HepG2 (cell line): ENCODE measurements at regions not wholly inside any gene's neighbourhood (a gene's known extent, or its start where the extent isn't known, plus 50 kb on each side); places are given as distances from the start of the nearest gene placed in this dataset.

Source experiments
- POLR2AphosphoS5 ChIP-seq: IDR thresholded peaks from 2 replicates; pipeline ENCODE4 v1.6.1; 2012; ENCODE audit warnings: low read depth, low read length
- SOX6 ChIP-seq, 2 experiments: fragments of 450-650 bp in 1 of 2; sonication (generic) in 1 of 2; formaldehyde crosslinking in 1 of 2; IDR thresholded peaks; 2 replicates each; pipeline versions ENCODE4 v1.4.0 to v1.6.1; 2017 to 2020; ENCODE audit warnings: antibody characterized with exemption in 1 of 2, mild to moderate bottlenecking in 1 of 2, missing genetic modification reagents in 1 of 2
- ZFP41 ChIP-seq: sonication (generic); formaldehyde crosslinking; IDR thresholded peaks from 2 replicates; pipeline ENCODE4 v1.4.0; 2020; ENCODE audit warnings: mild to moderate bottlenecking, missing genetic modification reagents, borderline replicate concordance
- TF ChIP-seq, protein P1 (sequence below): sonication (generic); formaldehyde crosslinking; IDR thresholded peaks from 2 replicates; pipeline ENCODE4 v1.5.0; 2020; ENCODE audit warnings: missing genetic modification reagents
- TF ChIP-seq, protein P2 (sequence below): sonication (generic); formaldehyde crosslinking; IDR thresholded peaks from 2 replicates; pipeline ENCODE4 v1.4.0; 2020; ENCODE audit warnings: missing genetic modification reagents
- TF ChIP-seq, protein P3 (sequence below): sonication (generic); formaldehyde crosslinking; IDR thresholded peaks from 2 replicates; pipeline ENCODE4 v1.5.0; 2020; ENCODE audit warnings: mild to moderate bottlenecking, missing genetic modification reagents, moderate library complexity

DNA sequence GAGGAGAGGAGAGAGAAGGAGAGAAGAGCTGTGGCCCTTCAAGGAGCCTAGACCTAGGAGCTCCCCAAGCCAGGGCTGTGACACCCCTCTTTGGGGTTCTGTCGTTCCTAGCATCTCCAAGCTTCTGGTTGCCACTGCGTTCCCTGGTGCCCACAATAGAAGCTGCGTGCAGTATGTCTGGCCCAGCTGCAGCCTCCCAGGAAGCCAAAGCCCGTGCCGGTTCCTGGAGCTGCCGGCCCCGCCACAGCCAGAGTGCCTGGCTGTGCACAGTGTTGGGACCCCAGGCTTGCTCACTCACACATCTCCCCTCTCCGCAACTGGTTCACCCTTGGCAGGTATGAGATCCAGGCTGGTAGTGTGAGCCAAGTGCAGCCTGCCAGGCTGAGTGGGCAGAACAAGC lies 367.7 kb upstream of the MC4R start:
- TF ChIP-seq, protein P1, sequence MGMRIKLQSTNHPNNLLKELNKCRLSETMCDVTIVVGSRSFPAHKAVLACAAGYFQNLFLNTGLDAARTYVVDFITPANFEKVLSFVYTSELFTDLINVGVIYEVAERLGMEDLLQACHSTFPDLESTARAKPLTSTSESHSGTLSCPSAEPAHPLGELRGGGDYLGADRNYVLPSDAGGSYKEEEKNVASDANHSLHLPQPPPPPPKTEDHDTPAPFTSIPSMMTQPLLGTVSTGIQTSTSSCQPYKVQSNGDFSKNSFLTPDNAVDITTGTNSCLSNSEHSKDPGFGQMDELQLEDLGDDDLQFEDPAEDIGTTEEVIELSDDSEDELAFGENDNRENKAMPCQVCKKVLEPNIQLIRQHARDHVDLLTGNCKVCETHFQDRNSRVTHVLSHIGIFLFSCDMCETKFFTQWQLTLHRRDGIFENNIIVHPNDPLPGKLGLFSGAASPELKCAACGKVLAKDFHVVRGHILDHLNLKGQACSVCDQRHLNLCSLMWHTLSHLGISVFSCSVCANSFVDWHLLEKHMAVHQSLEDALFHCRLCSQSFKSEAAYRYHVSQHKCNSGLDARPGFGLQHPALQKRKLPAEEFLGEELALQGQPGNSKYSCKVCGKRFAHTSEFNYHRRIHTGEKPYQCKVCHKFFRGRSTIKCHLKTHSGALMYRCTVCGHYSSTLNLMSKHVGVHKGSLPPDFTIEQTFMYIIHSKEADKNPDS (CRISPR knock-in tag): no peak
- no peak for TF ChIP-seq ZFP41 (CRISPR knock-in tag)
- TF ChIP-seq, protein P2, sequence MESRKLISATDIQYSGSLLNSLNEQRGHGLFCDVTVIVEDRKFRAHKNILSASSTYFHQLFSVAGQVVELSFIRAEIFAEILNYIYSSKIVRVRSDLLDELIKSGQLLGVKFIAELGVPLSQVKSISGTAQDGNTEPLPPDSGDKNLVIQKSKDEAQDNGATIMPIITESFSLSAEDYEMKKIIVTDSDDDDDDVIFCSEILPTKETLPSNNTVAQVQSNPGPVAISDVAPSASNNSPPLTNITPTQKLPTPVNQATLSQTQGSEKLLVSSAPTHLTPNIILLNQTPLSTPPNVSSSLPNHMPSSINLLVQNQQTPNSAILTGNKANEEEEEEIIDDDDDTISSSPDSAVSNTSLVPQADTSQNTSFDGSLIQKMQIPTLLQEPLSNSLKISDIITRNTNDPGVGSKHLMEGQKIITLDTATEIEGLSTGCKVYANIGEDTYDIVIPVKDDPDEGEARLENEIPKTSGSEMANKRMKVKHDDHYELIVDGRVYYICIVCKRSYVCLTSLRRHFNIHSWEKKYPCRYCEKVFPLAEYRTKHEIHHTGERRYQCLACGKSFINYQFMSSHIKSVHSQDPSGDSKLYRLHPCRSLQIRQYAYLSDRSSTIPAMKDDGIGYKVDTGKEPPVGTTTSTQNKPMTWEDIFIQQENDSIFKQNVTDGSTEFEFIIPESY (CRISPR knock-in tag): no peak
- TF ChIP-seq POLR2AphosphoS5: no peak
- TF ChIP-seq, protein P3, sequence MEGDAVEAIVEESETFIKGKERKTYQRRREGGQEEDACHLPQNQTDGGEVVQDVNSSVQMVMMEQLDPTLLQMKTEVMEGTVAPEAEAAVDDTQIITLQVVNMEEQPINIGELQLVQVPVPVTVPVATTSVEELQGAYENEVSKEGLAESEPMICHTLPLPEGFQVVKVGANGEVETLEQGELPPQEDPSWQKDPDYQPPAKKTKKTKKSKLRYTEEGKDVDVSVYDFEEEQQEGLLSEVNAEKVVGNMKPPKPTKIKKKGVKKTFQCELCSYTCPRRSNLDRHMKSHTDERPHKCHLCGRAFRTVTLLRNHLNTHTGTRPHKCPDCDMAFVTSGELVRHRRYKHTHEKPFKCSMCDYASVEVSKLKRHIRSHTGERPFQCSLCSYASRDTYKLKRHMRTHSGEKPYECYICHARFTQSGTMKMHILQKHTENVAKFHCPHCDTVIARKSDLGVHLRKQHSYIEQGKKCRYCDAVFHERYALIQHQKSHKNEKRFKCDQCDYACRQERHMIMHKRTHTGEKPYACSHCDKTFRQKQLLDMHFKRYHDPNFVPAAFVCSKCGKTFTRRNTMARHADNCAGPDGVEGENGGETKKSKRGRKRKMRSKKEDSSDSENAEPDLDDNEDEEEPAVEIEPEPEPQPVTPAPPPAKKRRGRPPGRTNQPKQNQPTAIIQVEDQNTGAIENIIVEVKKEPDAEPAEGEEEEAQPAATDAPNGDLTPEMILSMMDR (CRISPR knock-in tag): no peak
- no peak for TF ChIP-seq SOX6 (IDR thresholded peaks at IDR 0.05)
- no peak for TF ChIP-seq SOX6 (CRISPR knock-in tag; IDR thresholded peaks at IDR 0.05)
